Bone marrow (tissue), 2 donors: ENCODE measurements at regions not wholly inside any gene's neighbourhood (a gene's known extent, or its start where the extent isn't known, plus 50 kb on each side); places are given as distances from the start of the nearest gene placed in this dataset.

ENCODE experiments used
- DNase-seq, 2 donors: peaks; one replicate each; lab custom pipeline; 2025; lab: John Stamatoyannopoulos, UW

DNA sequence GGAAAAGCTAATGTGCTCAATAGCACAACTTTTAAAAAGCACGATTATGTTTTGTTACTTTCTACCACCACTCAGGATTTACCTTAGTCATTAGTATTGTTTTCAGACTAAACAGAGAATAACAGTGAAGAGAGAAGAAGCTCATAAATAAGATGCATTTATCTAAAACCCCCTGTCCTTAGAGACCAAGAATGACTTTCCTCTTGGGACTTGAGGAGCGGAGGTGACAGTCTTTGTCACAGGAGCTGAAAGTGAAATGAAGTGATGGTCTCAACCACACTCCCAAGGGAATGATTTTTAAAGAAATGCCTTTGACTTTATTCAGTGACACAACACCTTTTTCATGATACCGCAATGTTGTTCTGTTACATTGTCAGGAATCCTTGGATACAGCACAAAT is 190.6 kb upstream of the NBEA start:
- no peak for DNase-seq

DNA sequence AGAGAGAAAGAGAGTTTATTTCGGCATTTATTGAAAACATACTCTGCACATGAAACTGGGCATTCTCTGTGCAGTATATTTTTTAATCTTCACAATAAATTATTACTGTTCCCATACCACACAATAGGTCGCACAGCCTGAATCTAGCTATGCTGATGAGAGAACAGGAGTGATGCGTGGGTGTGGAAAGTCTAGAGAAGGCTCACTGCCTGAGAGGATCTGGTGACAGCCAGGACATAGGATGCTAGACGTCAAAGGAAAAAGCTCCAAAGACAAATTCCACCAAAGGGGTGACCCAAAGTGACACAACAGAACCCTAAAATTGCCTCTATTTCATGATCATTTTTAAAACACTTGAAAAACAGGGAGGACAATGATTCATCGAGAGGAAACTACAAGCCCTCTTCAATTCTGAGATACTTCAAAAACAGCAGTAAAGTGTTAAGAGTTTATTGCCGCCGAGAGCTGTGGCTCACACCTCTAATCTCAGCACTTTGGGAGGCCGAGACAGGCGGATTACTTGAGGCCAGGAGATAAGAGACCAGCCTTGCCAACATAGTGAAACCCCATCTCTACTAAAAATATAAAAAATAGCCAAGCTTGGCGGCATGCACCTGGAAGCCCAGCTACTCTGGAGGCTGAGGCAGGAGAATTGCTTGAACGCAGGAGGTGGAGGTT is 189.6 kb upstream of the NBEA start:
- no peak for DNase-seq

DNA sequence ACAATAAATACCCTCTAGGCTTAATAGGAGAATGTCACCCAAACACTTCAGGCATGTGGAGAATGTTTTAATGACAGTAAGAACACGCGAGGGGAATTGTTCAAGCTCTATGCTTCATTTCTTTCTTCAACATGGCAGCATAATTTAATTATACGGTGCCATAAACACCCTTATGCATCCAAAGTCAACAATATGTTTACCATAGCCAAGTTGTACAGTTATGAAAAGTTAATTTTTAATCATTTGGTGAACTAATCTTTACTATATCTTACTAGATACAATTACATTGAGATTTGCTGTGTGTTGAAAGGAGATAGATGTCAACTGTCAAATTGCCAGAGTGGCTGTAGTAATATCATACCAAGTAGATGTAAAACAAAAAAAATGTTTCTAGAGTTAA is 185.9 kb upstream of the NBEA start:
- no peak for DNase-seq

DNA sequence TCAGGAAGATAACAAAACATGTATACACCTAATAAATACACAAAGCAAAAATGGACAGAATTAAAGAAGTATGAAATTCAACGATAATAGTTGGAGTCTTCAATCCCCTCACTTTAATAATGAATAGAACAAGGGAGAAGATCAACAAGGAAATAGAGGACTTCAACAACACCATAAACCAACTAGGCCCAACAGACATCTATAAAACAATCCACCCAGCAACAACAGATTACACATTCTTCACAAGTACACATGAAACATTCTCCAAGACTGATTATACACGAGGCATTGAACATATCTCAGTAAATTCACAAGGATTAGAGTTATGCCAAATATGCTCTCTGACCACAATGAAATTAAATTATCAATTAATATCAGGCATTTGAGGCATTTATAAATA is 185.5 kb upstream of the NBEA start:
- no peak for DNase-seq

DNA sequence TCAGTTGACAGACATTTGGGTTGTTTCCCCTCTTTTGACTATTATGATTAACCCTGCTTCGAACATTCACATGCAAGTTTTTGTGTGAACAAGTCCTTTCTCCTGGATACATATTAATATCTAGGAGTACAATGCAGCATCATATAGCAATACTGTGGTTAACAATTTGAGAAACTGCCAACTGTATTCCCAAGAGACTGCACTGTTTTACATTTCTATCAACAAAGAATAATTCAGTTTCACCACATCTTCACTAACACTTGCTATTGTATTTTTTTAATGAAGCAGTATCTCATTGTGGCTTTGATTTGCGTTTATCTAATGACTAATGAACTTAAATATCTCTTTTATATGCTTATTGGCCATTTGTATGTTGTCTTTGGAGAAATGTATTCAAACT is 184.6 kb upstream of the NBEA start:
- no peak for DNase-seq

DNA sequence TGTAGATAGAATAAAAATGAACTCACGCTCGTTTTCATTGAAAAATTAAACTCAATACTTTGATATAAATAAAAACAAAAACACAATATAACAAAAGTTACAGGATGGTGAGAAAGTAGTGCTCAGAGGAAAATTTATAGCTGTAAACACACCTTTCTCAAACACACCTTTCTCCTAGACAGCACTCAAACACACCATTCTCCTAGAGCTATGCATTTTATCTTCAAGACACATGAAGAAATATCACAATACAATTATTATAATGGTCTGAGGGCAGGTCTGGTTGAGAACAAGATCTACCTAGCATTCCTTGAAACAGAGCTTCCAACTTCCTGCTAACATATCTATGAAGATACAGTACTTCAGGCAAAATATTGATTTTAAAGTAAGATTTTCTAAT is 183.4 kb upstream of the NBEA start:
- no peak for DNase-seq

DNA sequence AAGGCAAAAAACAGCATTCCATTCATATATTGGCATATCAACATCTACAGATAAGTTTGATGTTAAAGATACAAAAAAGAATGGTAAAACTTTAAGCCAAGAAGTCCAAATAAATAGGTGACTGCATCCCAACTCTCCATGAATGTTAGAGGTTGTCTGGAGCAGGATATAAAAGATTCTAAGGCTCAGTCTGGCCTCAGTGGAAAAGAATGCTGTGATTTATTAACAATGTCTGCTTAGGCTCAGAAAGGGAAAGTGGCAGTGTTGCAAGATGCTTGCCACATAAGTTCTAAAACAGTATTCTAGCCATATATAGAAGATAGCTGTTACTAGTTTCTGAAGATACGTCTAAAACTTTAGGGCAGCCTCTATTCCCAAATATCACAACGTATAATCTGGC is 179.8 kb upstream of the NBEA start:
- no peak for DNase-seq

DNA sequence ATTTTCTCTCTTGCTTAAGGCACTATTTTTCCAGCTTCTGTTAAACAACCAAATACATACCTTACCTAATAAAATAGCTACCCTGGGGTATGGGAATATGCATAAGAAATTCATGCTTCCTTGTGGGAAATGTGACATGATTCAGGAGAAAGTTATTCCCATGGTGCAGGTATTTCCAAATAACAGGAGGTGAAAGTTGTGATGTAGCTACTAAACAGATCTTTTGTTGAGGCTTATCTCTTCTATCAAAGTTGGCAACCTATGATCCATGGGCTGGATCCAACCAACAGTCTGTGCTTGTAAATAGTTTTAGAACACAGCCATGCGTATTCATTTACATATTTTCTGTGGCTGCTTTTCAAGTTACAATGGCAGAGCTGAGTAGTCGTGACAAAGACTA is 177.8 kb upstream of the NBEA start:
- DNase-seq: no peak

DNA sequence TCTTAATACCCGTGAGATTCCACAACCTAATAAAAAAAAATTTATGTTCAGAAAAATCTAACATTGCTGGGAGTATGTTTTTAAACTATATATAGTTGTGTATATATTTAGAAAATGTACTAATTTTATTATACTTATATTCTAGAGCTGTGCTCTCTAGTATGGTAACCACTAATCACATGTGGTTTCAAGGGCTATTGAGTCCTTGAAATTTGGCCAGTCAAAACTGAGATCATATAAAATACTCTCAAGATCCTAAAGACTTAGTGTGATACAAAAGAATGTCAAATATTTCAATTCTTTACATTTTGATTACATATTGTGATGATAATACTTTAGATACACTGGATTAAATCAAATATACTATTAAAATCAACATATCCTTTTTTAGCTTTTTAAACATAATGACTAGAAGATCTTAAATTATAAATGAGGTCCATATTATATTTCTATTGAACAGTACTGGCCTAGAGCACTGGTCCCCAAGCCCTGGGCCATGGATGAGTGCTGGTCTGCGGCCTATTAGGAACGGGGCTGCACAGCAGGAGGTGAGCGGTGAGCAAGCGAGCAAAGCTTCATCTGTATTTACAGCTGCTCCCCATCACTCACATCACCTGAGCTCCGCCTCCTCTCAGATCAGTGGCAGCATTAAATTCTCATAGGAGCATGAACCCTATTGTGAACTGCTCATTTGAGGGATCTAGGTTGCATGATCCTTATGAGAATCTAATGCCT is 176.5 kb upstream of the NBEA start:
- no peak for DNase-seq

DNA sequence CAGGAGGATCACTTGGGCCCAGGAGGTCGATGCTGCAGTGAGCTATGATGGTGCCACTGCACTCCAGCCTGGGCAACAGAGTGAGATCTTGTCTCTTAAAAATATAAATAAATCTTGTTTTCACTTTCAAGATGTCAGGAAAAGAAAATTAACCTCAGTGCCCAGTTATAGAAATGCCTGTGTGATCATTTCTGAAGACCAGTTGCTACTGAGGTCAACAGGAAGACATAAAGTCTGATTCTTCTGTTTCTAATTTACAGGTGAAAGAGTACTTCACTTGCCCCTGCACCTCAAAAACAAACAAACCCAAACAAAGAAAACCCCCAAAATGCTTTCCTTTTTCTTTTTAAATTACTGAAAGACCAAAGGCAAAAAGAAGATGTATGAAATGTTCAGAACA is 174.3 kb upstream of the NBEA start:
- no peak for DNase-seq

DNA sequence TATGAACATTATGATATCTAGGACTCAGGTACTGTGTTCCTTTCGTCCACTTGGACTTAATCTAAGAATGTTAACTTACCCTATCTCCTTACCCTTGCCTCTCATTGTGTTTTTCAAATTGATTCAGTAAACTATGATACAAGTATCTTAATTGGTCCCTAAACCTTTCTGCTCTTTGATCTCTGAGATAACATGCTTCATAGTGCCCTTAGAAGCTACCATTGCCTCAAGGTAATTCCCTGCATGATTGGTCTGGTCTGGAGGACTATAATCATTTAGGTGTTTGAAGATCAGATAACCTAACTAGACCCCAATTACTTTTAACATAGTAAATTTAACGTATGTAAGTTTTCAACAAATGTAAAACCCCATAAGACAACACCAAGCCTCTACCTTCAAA is 169.9 kb upstream of the NBEA start:
- DNase-seq: no peak

DNA sequence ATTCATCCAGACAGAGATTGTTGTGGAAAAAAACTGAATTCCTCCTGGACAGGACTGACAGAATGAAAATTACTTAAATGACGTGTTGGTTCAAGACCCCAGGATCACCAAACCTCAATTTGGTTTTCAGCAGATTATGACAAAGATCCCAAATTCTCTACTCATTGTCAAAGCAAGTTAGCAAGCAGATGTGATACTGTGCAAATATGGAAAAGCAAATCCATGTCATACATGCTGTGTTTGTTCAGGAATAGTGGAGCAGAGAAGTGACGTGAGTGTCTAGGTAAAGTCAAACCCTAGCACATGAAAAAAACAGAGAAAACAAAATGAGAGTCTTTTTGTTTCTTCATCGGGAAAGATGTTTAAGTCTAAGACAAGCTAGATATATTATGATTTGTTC is 169.2 kb upstream of the NBEA start:
- DNase-seq: no peak

DNA sequence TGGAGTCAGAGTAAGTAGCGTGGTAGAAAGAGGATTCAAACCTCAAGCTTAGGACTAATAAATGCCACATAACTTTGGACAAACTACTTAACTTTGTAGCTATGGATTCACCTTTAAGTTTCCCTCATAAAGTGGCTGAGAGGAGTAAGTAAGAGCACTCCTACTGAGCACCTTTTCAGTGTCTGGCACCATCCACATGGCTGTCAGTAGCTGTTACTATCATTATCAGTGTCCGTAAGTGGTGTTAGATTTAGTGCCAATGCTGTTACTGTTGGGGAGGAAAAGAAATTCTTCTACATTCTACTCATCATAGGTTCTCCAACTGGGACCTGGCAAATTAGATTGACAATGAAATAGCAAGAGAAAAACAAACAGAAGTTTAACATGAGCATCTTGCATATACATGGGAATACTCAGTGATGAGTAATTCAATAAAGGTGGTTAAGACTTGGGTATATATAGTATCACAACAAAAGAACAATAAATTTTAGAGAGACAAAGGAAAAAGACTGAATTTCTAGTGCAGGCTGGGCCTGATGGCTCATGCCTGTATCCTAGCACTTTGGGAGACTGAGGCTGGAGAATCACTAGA is 165.6 kb upstream of the NBEA start:
- DNase-seq: no peak

DNA sequence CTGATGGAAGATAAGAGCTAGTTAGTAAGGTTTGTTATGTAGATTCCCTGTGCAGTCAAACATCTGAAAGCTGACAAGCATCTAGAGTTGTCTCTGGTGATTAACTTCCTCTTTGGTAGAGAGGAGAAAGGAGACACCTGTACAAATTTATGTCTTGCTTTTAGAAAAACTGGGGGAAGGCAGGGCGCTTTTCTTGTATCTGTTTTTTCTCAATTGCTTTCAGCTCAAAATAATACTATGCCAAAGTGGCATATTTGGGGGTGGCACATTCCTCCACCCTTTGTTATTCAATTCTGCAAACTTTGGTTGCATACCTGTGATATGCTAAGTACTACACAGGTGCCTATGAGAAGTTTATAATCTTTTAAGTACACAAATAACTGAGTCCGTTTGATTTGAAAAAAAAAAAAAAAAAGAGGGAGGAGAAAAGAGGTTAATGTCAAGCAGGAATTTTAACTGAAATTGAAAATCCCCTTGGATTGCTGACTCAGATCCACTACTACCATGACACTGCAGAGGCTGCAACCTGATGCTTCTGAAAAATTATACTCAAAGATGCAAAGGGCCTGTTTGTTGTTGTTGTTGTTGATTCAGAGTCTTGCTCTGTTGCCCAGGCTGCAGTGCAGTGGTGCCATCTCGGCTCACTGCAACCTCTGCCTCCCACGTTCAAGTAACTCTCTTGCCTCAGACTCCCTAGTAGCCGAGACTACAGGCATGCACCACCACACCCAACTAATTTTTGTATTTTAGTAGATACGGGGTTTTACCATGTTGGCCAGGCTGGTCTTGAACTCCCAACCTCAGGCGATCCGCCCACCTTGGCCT is 164.8 kb upstream of the NBEA start:
- DNase-seq: no peak

DNA sequence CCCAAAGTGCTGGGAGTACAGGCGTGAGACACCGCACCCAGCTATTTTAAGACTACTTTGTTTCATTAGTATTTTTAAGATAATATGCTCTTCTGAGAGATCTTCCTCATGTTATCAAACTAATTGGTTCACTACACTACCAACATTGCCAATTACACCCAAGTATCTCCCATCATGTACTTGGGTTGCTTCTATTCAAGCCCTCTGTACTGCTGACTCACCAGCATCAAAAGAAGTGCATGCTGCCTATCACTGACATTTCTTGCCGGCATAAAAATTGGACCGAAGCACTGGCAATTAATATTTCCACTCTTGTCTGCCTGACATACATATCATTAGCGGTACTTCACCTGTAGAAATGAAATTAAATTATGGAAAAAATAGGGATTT is 164.2 kb upstream of the NBEA start:
- DNase-seq: no peak

DNA sequence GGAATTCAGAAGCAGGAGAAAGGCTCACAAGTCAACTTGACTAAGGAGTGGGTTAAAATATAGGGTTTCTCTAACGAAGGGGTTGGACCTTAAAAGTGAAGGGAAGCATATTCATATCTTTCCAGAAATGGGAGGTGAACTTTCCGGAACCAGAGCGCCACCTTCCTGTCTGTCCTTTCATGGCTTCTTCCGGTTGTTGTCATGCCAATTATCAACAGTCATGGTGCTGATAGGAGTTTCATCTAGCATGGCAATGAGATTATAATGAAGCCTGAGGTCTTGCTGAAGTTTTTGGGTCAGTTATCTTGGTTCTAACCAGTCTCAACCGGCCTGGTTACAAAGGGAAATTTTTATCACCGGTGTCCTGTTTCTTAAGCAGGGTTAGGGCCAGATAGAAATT is 162.9 kb upstream of the NBEA start:
- no peak for DNase-seq

DNA sequence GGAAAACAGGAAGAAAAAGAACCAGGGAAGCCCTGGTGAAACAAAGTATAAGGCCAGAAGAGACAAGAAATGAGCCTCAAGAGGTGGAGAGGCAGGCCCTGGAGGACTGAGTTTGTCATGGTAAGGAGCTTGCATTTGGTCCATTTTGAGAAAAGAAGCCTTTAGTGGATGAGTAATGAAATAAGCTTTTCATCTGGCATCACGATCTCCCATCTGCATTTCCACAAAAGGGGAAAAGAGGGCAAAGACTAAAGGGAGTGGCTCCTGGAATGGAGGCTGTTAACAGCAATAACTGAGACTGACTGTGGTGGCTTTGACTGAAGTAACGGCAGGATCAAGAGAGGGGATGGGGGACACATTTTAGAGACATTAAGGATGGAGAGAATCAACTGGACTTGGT is 148.8 kb upstream of the NBEA start:
- no peak for DNase-seq

DNA sequence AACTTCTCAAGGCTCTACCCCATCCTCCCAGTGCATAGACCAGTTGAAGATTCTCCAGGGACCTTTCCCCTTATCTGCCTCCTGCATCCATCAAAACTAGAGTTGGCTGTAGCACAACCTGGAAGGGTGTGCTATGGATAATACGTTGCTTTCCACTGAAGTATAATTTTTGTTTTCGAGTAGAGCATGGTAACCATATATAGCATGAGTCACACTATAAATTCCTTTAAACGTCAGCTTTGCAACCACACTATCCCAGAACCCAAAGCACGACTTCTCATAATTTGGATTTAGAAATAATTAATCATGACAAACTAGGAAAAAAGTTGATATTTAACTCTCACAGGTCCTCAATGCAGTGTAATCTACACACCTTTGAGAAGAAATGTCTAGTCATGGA is 138.3 kb upstream of the NBEA start:
- no peak for DNase-seq

DNA sequence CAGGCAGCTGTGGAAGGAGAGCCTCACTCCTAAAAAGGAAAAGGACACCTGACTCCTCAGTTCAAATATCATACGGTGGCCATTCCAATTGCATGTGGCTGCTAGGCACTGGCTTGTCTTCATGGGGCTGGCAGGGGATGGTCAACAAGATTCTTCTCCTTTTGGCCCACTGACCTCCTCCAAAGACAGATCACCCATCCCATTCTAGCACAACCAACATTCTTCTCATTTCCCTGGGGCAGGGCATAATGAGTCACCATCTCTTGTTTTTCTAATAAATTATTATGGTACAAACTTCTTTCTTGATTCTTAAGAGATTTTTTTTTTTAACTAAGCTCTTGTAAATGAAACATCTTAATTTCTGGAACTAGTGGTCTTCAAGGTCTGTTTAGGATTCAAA is 136.7 kb upstream of the NBEA start:
- DNase-seq: no peak

DNA sequence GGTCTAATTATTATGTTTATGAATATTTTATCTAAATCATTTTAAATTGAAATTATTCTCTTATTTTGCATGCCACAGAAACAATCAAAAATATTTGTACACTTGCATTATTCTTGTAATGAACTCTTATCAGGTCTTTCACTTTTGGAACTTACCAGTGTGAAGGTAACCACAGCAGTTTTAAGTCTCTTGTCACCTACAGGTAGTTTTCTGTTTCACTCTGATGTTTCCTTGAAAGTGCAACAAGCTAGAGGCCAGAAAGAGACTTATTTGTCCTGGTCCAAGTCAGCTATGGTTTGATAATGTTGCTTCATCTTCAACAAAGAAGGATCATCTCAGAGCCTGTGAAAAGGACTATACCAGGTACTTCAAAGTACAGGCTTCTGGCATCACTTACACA is 133.4 kb upstream of the NBEA start:
- no peak for DNase-seq

DNA sequence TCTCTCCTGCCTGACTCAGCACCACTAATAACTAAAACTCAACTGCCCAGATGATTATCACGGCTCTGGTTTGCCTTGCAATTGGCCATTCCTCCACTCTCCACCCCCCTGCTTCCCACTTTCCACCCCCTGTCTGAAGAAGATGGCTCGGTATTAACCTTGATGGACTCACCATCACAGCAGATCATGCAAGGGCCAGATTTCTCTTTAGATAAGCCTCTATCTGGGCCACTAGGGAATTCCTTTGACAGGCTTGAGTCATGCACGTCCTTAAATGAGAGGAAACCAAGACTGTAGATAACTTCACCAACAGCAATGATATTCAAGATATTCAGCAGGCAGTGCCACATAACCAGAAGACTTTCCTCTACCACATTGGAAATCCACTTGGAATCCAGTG is 131.1 kb upstream of the NBEA start:
- DNase-seq: no peak

DNA sequence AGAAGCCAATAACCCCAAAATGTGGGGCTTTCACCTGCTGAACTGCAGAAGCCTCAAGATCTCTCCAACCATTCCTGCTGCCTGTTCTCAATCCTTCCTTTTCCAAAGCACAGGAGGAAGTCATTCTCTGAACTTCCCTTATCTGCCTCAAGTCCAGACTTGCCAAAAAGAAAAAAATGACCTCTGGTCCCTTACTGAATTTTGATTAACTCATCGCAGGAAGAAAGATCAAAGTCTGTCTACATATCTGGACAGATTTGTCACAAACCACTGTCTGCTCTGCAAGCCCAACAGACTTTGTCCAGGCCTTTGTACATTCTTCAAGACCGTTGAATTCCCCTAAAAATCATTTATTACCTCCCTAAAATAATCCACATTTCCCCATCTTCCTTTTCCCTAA is 126.5 kb upstream of the NBEA start:
- DNase-seq: no peak
